ENCODE measurements at regions not wholly inside any gene's neighbourhood (a gene's known extent, or its start where the extent isn't known, plus 50 kb on each side); places are given as distances from the start of the nearest gene placed in this dataset.

GRCh38 chr12:66066137-66066928 is 64.2 kb downstream of the LLPH start:
- Histone ChIP-seq H3K4me3 (ENCODE audit: low read length) (no peak overlapping the region), H3K27me3 (replicated peaks; ENCODE audit: control insufficient read depth, insufficient read depth, low read length) (no peaks in the 10 kb centered on the region), H3K9me3 (ENCODE audit: control insufficient read depth, low read length) (no peaks in the 10 kb centered on the region), H3K4me1 (ENCODE audit: control insufficient read depth, insufficient read depth, low read length) (peaks cover 32% of the 10 kb centered on the region), H3K36me3 (ENCODE audit: control insufficient read depth, insufficient read depth, low read length, severe bottlenecking) (no peaks in the 10 kb centered on the region), H3K9ac (ENCODE audit: low read length) (no peak overlapping the region)
- DNase-seq (ENCODE audit: low read depth), result peak; percentile 64

- Histone ChIP-seq H3K36me3 (ENCODE audit: control insufficient read depth, insufficient read depth, low read length, severe bottlenecking) (no peaks in the 10 kb centered on the region), H3K9ac (ENCODE audit: low read length) (no peak overlapping the region), H3K27me3 (replicated peaks; ENCODE audit: control insufficient read depth, insufficient read depth, low read length) (no peaks in the 10 kb centered on the region), H3K4me1 (ENCODE audit: control insufficient read depth, insufficient read depth, low read length) (peaks cover 32% of the 10 kb centered on the region), H3K9me3 (ENCODE audit: control insufficient read depth, low read length) (no peaks in the 10 kb centered on the region), H3K4me3 (ENCODE audit: low read length) (no peak overlapping the region)
- peak; percentile 69 for DNase-seq (ENCODE audit: low read depth)
These were observed 64.9 kb downstream of the LLPH start for GRCh38 chr12:66065641-66066136.

- no peaks in the 10 kb centered on the region for H3K36me3 ChIP-seq (ENCODE audit: control insufficient read depth, insufficient read depth, low read length, severe bottlenecking)
- H3K9me3 ChIP-seq (ENCODE audit: control insufficient read depth, low read length), result no peaks in the 10 kb centered on the region
- peak overlapping the region; percentile 19 for H3K9ac ChIP-seq (ENCODE audit: low read length)
- H3K4me1 ChIP-seq (ENCODE audit: control insufficient read depth, insufficient read depth, low read length), result peaks cover 32% of the 10 kb centered on the region
- peak; percentile 74 for DNase-seq (ENCODE audit: low read depth)
- H3K27me3 ChIP-seq (replicated peaks; ENCODE audit: control insufficient read depth, insufficient read depth, low read length), result no peaks in the 10 kb centered on the region
- H3K4me3 ChIP-seq (ENCODE audit: low read length), result peak overlapping the region; percentile 54
These were observed 65.4 kb downstream of the LLPH start for GRCh38 chr12:66065150-66065549.

- no peak overlapping the region for H3K9ac ChIP-seq (ENCODE audit: low read length)
- H3K4me1 ChIP-seq (ENCODE audit: control insufficient read depth, insufficient read depth, low read length), result peaks cover 32% of the 10 kb centered on the region
- no peak for DNase-seq (ENCODE audit: low read depth)
- no peaks in the 10 kb centered on the region for H3K27me3 ChIP-seq (replicated peaks; ENCODE audit: control insufficient read depth, insufficient read depth, low read length)
- H3K4me3 ChIP-seq (ENCODE audit: low read length), result no peak overlapping the region
- H3K36me3 ChIP-seq (ENCODE audit: control insufficient read depth, insufficient read depth, low read length, severe bottlenecking), result no peaks in the 10 kb centered on the region
- H3K9me3 ChIP-seq (ENCODE audit: control insufficient read depth, low read length), result no peaks in the 10 kb centered on the region
These were observed 66.6 kb downstream of the LLPH start for GRCh38 chr12:66063916-66064315.

- H3K4me1 ChIP-seq (ENCODE audit: control insufficient read depth, insufficient read depth, low read length), result peaks cover 32% of the 10 kb centered on the region
- no peak overlapping the region for H3K9ac ChIP-seq (ENCODE audit: low read length)
- no peaks in the 10 kb centered on the region for H3K27me3 ChIP-seq (replicated peaks; ENCODE audit: control insufficient read depth, insufficient read depth, low read length)
- DNase-seq (ENCODE audit: low read depth), result peak; percentile 61
- no peak overlapping the region for H3K4me3 ChIP-seq (ENCODE audit: low read length)
- no peaks in the 10 kb centered on the region for H3K9me3 ChIP-seq (ENCODE audit: control insufficient read depth, low read length)
- no peaks in the 10 kb centered on the region for H3K36me3 ChIP-seq (ENCODE audit: control insufficient read depth, insufficient read depth, low read length, severe bottlenecking)
These were observed 68.3 kb downstream of the LLPH start for GRCh38 chr12:66062290-66062625.

GRCh38 chr12:66061557-66062289 is 68.8 kb downstream of the LLPH start:
- Histone ChIP-seq H3K4me3 (ENCODE audit: low read length) (no peak overlapping the region), H3K9ac (ENCODE audit: low read length) (no peak overlapping the region), H3K36me3 (ENCODE audit: control insufficient read depth, insufficient read depth, low read length, severe bottlenecking) (no peaks in the 10 kb centered on the region), H3K9me3 (ENCODE audit: control insufficient read depth, low read length) (no peaks in the 10 kb centered on the region), H3K27me3 (replicated peaks; ENCODE audit: control insufficient read depth, insufficient read depth, low read length) (no peaks in the 10 kb centered on the region), H3K4me1 (ENCODE audit: control insufficient read depth, insufficient read depth, low read length) (peaks cover 32% of the 10 kb centered on the region)
- peak; percentile 6 for DNase-seq (ENCODE audit: low read depth)

GRCh38 chr12:66061076-66061475 is 69.5 kb downstream of the LLPH start:
- H3K36me3 ChIP-seq (ENCODE audit: control insufficient read depth, insufficient read depth, low read length, severe bottlenecking), result no peaks in the 10 kb centered on the region
- no peak overlapping the region for H3K9ac ChIP-seq (ENCODE audit: low read length)
- H3K9me3 ChIP-seq (ENCODE audit: control insufficient read depth, low read length), result no peaks in the 10 kb centered on the region
- DNase-seq (ENCODE audit: low read depth), result no peak
- no peak overlapping the region for H3K4me3 ChIP-seq (ENCODE audit: low read length)
- no peaks in the 10 kb centered on the region for H3K27me3 ChIP-seq (replicated peaks; ENCODE audit: control insufficient read depth, insufficient read depth, low read length)
- peaks cover 28% of the 10 kb centered on the region for H3K4me1 ChIP-seq (ENCODE audit: control insufficient read depth, insufficient read depth, low read length)

- no peak for DNase-seq (ENCODE audit: low read depth)
These were observed 70.2 kb downstream of the LLPH start for GRCh38 chr12:66060163-66060907.

GRCh38 chr12:66059666-66060065 is 70.9 kb downstream of the LLPH start:
- Histone ChIP-seq H3K36me3 (ENCODE audit: control insufficient read depth, insufficient read depth, low read length, severe bottlenecking) (no peaks in the 10 kb centered on the region), H3K9me3 (ENCODE audit: control insufficient read depth, low read length) (no peaks in the 10 kb centered on the region), H3K4me3 (ENCODE audit: low read length) (no peak overlapping the region), H3K4me1 (ENCODE audit: control insufficient read depth, insufficient read depth, low read length) (peaks cover 19% of the 10 kb centered on the region), H3K9ac (ENCODE audit: low read length) (no peak overlapping the region), H3K27me3 (replicated peaks; ENCODE audit: control insufficient read depth, insufficient read depth, low read length) (no peaks in the 10 kb centered on the region)
- DNase-seq (ENCODE audit: low read depth), result no peak

More at GRCh38 chr12:66060163-66060907, 70.2 kb downstream of the LLPH start:
- no peak overlapping the region for H3K4me3 ChIP-seq (ENCODE audit: low read length)
- H3K4me1 ChIP-seq (ENCODE audit: control insufficient read depth, insufficient read depth, low read length), result peaks cover 25% of the 10 kb centered on the region
- H3K9ac ChIP-seq (ENCODE audit: low read length), result no peak overlapping the region
- H3K36me3 ChIP-seq (ENCODE audit: control insufficient read depth, insufficient read depth, low read length, severe bottlenecking), result no peaks in the 10 kb centered on the region
- H3K9me3 ChIP-seq (ENCODE audit: control insufficient read depth, low read length), result no peaks in the 10 kb centered on the region
- H3K27me3 ChIP-seq (replicated peaks; ENCODE audit: control insufficient read depth, insufficient read depth, low read length), result no peaks in the 10 kb centered on the region

- no peak for DNase-seq (ENCODE audit: low read depth)
- Histone ChIP-seq H3K4me3 (ENCODE audit: low read length) (no peak overlapping the region), H3K27me3 (replicated peaks; ENCODE audit: control insufficient read depth, insufficient read depth, low read length) (no peaks in the 10 kb centered on the region), H3K9me3 (ENCODE audit: control insufficient read depth, low read length) (no peaks in the 10 kb centered on the region), H3K4me1 (ENCODE audit: control insufficient read depth, insufficient read depth, low read length) (peaks cover 18% of the 10 kb centered on the region), H3K36me3 (ENCODE audit: control insufficient read depth, insufficient read depth, low read length, severe bottlenecking) (no peaks in the 10 kb centered on the region), H3K9ac (ENCODE audit: low read length) (no peak overlapping the region)
These were observed 72.0 kb downstream of the LLPH start for GRCh38 chr12:66058554-66058953.

- peaks cover 7% of the 10 kb centered on the region for H3K4me1 ChIP-seq (ENCODE audit: control insufficient read depth, insufficient read depth, low read length)
- no peaks in the 10 kb centered on the region for H3K36me3 ChIP-seq (ENCODE audit: control insufficient read depth, insufficient read depth, low read length, severe bottlenecking)
- H3K9ac ChIP-seq (ENCODE audit: low read length), result no peak overlapping the region
- H3K9me3 ChIP-seq (ENCODE audit: control insufficient read depth, low read length), result no peaks in the 10 kb centered on the region
- no peaks in the 10 kb centered on the region for H3K27me3 ChIP-seq (replicated peaks; ENCODE audit: control insufficient read depth, insufficient read depth, low read length)
- no peak overlapping the region for H3K4me3 ChIP-seq (ENCODE audit: low read length)
- DNase-seq (ENCODE audit: low read depth), result peak; percentile 11
These were observed 74.7 kb downstream of the LLPH start for GRCh38 chr12:66055837-66056319.

Data from adipocyte (in vitro differentiated cells).